Endothelial cell (in vitro differentiated cells): ENCODE measurements at regions not wholly inside any gene's neighbourhood (a gene's known extent, or its start where the extent isn't known, plus 50 kb on each side); places are given as distances from the start of the nearest gene placed in this dataset.
"Not testable (repeated sequence)": the region's sequence is repeated elsewhere in the genome, so short reads cannot be mapped to it uniquely, and the experiment has no call there.

Source experiments
- DNase-seq: peaks from one replicate; pipeline ENCODE4 v3.0.0; 2021; ENCODE audit warnings: low spot score
- H3K27ac Mint-ChIP-seq: one replicate; pipeline ENCODE4 v1.8.0; 2021; ENCODE audit warnings: mixed read lengths, inconsistent platforms; ENCODE audit not compliant: unreplicated experiment
- H3K27me3 Mint-ChIP-seq: one replicate; pipeline ENCODE4 v1.8.0; 2021; ENCODE audit warnings: mild to moderate bottlenecking, moderate library complexity, mixed read lengths, inconsistent platforms; ENCODE audit not compliant: unreplicated experiment
- H3K36me3 Mint-ChIP-seq: one replicate; pipeline ENCODE4 v1.8.0; 2021; ENCODE audit warnings: mild to moderate bottlenecking, low read depth, mixed read lengths, inconsistent platforms; ENCODE audit not compliant: unreplicated experiment
- H3K4me1 Mint-ChIP-seq: one replicate; pipeline ENCODE4 v1.8.0; 2021; ENCODE audit warnings: mild to moderate bottlenecking, mixed read lengths, inconsistent platforms; ENCODE audit not compliant: unreplicated experiment
- H3K4me3 Mint-ChIP-seq: one replicate; pipeline ENCODE4 v1.8.0; 2021; ENCODE audit warnings: mild to moderate bottlenecking, mixed read lengths, inconsistent platforms; ENCODE audit not compliant: unreplicated experiment
- H3K9me3 Mint-ChIP-seq: one replicate; pipeline ENCODE4 v1.8.0; 2021; ENCODE audit warnings: mixed read lengths, inconsistent platforms; ENCODE audit not compliant: unreplicated experiment
- TF ChIP-seq, protein P1 (sequence below): fragments of 200-600 bp; sonication (generic); IDR thresholded peaks from one replicate; pipeline ENCODE4 v1.5.0; 2021; ENCODE audit warnings: antibody characterized with exemption; ENCODE audit not compliant: unreplicated experiment

- no peak overlapping the region for H3K27ac Mint-ChIP-seq
- TF ChIP-seq, protein P1, sequence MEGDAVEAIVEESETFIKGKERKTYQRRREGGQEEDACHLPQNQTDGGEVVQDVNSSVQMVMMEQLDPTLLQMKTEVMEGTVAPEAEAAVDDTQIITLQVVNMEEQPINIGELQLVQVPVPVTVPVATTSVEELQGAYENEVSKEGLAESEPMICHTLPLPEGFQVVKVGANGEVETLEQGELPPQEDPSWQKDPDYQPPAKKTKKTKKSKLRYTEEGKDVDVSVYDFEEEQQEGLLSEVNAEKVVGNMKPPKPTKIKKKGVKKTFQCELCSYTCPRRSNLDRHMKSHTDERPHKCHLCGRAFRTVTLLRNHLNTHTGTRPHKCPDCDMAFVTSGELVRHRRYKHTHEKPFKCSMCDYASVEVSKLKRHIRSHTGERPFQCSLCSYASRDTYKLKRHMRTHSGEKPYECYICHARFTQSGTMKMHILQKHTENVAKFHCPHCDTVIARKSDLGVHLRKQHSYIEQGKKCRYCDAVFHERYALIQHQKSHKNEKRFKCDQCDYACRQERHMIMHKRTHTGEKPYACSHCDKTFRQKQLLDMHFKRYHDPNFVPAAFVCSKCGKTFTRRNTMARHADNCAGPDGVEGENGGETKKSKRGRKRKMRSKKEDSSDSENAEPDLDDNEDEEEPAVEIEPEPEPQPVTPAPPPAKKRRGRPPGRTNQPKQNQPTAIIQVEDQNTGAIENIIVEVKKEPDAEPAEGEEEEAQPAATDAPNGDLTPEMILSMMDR: no peak
- H3K36me3 Mint-ChIP-seq: no peaks in the 10 kb centered on the region
- DNase-seq: no peak
- no peak overlapping the region for H3K4me3 Mint-ChIP-seq
- no peaks in the 10 kb centered on the region for H3K9me3 Mint-ChIP-seq
- no peaks in the 10 kb centered on the region for H3K27me3 Mint-ChIP-seq
- peaks cover 5% of the 10 kb centered on the region for H3K4me1 Mint-ChIP-seq
These were observed 825.1 kb upstream of the EEF2KMT start for GRCh38 chr16:5922686-5923085.

DNA sequence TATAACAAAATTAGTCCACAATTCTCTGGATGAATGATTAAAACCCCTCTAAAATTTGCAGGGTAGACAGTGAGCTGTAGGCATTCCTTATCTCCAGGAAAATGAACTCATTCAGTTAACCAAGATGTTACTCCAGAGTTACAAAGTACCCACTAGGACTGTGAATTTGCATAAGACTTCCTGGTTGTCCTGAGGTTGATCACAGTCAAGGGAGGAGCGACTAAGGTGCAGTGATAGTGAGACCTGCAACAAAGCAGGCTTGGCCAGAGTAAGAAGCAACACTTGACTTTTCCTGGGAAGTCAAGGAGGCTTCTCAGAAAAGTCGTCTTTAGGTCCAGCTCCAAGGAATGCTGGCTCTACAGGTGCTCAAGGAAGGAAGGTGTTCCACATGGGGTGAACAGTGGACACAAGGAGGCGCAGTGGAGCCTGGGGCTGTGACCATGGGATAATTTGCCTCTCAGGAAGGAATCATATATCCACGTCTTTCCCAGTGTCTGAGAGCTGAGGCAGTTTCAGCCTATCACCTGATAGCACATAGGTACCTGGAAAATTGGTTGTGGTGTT, 821.1 kb upstream of the EEF2KMT start:
- no peak overlapping the region for H3K4me3 Mint-ChIP-seq
- DNase-seq: peak; percentile 10
- peaks cover 22% of the 10 kb centered on the region for H3K4me1 Mint-ChIP-seq
- no peak overlapping the region for H3K27ac Mint-ChIP-seq
- TF ChIP-seq, protein P1: no peak
- H3K27me3 Mint-ChIP-seq: no peaks in the 10 kb centered on the region
- H3K9me3 Mint-ChIP-seq: no peaks in the 10 kb centered on the region
- H3K36me3 Mint-ChIP-seq: no peaks in the 10 kb centered on the region

DNA sequence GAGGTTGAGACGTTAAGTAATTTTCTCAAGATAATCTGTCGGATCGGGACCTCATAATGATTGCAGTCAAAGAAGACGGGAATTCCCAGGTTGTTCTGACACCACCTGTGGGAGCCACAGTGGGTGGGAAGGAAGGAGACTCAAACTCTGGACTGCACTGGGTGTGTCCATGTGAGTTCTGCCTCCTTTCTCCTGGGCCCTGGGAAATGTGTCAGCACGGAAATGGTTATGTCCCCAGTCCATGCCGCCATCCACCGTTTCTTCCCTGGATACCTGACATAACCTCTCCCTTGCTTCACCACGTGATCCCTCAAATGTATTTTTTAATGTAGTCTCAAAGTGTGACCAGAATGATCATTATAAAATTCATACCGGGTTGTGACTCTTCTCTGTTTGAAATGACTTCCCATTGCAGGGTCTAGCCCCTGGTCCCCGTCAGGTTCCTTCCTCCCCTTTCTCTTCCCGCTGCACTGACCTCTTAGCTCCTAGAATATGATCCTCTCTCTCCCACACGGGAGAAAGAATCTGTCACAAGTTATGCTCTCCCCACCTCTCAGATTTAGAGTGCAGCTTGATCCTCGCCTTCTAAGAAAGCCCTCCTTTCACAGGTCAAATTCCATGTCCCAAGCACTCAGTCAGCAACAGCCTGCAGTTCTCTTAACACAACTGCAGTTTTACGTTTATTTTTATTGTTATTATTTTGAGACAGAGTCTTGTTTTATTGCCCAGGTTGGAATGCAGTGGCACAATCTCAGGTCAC, 820.0 kb upstream of the EEF2KMT start:
- DNase-seq: no peak
- Mint-ChIP-seq H3K4me1 (peaks cover 23% of the 10 kb centered on the region), H3K9me3 (no peaks in the 10 kb centered on the region), H3K4me3 (no peak overlapping the region), H3K27ac (no peak overlapping the region), H3K27me3 (no peaks in the 10 kb centered on the region), H3K36me3 (no peaks in the 10 kb centered on the region)
- TF ChIP-seq, protein P1: no peak

GRCh38 chr16:5916711-5917191, 819.2 kb upstream of the EEF2KMT start:
- TF ChIP-seq, protein P1: no peak
- Mint-ChIP-seq H3K27ac (no peak overlapping the region), H3K27me3 (no peaks in the 10 kb centered on the region), H3K4me1 (peaks cover 28% of the 10 kb centered on the region), H3K4me3 (no peak overlapping the region), H3K36me3 (no peaks in the 10 kb centered on the region), H3K9me3 (no peaks in the 10 kb centered on the region)
- DNase-seq: peak; percentile 5

DNA sequence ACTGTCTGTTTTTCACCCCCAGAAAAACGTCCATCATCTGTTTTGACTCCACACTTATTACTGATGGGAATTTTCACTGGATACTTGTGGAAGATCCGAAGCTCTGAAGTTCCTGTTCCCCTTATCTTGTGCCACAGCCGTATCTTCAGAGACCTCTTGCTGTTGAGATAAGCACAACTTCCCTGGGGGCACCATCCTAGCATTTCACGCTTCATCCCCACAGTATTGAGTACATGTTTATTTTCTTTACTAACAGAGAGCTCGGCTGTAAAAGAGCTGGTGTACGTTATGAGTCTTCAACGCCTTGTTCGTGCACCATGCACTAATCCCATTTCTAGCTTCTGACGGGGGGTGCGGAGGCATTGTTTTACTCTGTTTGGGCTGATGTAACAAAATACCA, 813.6 kb upstream of the EEF2KMT start:
- H3K4me3 Mint-ChIP-seq: no peak overlapping the region
- H3K36me3 Mint-ChIP-seq: no peaks in the 10 kb centered on the region
- TF ChIP-seq, protein P1: no peak
- H3K4me1 Mint-ChIP-seq: peaks cover 25% of the 10 kb centered on the region
- DNase-seq: peak; percentile 16
- no peaks in the 10 kb centered on the region for H3K9me3 Mint-ChIP-seq
- peaks cover 2% of the 10 kb centered on the region for H3K27me3 Mint-ChIP-seq
- H3K27ac Mint-ChIP-seq: no peak overlapping the region

DNA sequence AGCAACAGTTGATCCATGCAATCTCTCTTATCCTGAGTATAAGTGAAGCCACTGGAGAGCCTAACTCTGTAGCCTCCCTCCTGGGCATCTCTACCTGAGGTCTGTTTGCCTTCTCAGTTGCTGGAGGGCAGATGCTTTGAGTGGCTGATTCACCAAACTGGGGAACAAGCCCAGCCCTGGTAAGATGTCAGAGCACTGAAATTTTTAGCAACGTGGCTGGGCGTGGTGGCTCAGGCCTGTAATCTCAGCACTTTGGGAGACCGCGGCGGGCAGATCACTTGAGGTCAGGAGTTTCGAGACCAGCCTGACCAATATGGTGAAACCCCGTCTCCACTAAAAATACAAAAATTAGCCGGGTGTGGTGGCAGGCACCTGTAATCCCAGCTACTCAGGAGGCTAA, 812.0 kb upstream of the EEF2KMT start:
- H3K27me3 Mint-ChIP-seq, DNase-seq, H3K4me3 Mint-ChIP-seq, H3K9me3 Mint-ChIP-seq, H3K36me3 Mint-ChIP-seq, H3K27ac Mint-ChIP-seq: not testable (repeated sequence)
- peaks cover 21% of the 10 kb centered on the region for H3K4me1 Mint-ChIP-seq
